Keratinocyte (primary cell): ENCODE measurements at regions not wholly inside any gene's neighbourhood (a gene's known extent, or its start where the extent isn't known, plus 50 kb on each side); places are given as distances from the start of the nearest gene placed in this dataset.

Experiments used
- CTCF ChIP-seq, 3 experiments: IDR thresholded peaks in 1 of 3; conservative IDR thresholded peaks in 1 of 3; optimal IDR thresholded peaks in 1 of 3; 2 replicates in 2 of 3; 3 replicates in 1 of 3; pipeline versions ENCODE3 to v1.5.1; 2011; ENCODE audit warnings: low read length in 3 of 3, mild to moderate bottlenecking in 3 of 3, moderate library complexity in 2 of 3, control low read depth in 1 of 3, inconsistent platforms in 1 of 3; ENCODE audit not compliant: insufficient read depth in 2 of 3; ENCODE audit errors: extremely low read depth in 1 of 3
- EZH2 ChIP-seq: IDR thresholded peaks from one replicate; pipeline ENCODE4 v1.6.1; 2012; ENCODE audit warnings: inconsistent platforms, mild to moderate bottlenecking, low read length, moderate library complexity

GRCh38 chr12:127327986-127328385, 939.0 kb upstream of the TMEM132C start:
- TF ChIP-seq CTCF (optimal IDR thresholded peaks at IDR 0.05 in 1 of 3, IDR thresholded peaks at IDR 0.05 in 1 of 3, conservative IDR thresholded peaks at IDR 0.05 in 1 of 3; ENCODE audit: extremely low read depth in 1 of 3, insufficient read depth in 2 of 3, low read length in 3 of 3), result no peak
- no peak for TF ChIP-seq EZH2
